ENCODE measurements at regions not wholly inside any gene's neighbourhood (a gene's known extent, or its start where the extent isn't known, plus 50 kb on each side); places are given as distances from the start of the nearest gene placed in this dataset.

GRCh38 chr14:61861320-61861865 is 99.2 kb downstream of the SNAPC1 start (continued):
- TF ChIP-seq MLX (CRISPR knock-in tag; IDR thresholded peaks at IDR 0.05) (0 out of 2 replicates have a peak, but pooled peaks have one; percentile 35), ATF3 (CRISPR knock-in tag; IDR thresholded peaks at IDR 0.05) (0 out of 2 replicates have a peak, but pooled peaks have one; percentile 65), ZNF768 (CRISPR knock-in tag; IDR thresholded peaks at IDR 0.05) (no peak), DDIT3 (CRISPR knock-in tag; IDR thresholded peaks at IDR 0.05) (no peak), BHLHE40 (IDR thresholded peaks at IDR 0.05; ENCODE audit: low read length) (peak; percentile 92), NONO (IDR thresholded peaks at IDR 0.05) (no peak), NONO (CRISPR knock-in tag; conservative IDR thresholded peaks at IDR 0.05) (no peak), SYNCRIP (IDR thresholded peaks at IDR 0.05; ENCODE audit: insufficient read depth, low read depth, low read length) (no peak), PATZ1 (CRISPR knock-in tag; IDR thresholded peaks at IDR 0.05) (0 out of 2 replicates have a peak, but pooled peaks have one; percentile 19), REST (IDR thresholded peaks at IDR 0.05; ENCODE audit: borderline replicate concordance in 1 of 2, low read depth in 1 of 2, low read length in 2 of 2) (no peak), SSRP1 (CRISPR knock-in tag; IDR thresholded peaks at IDR 0.05) (no peak), SOX6 (IDR thresholded peaks at IDR 0.05) (no peak), SOX6 (CRISPR knock-in tag; IDR thresholded peaks at IDR 0.05) (0 out of 2 replicates have a peak, but pooled peaks have one; percentile 28)
- TF ChIP-seq, protein P1, sequence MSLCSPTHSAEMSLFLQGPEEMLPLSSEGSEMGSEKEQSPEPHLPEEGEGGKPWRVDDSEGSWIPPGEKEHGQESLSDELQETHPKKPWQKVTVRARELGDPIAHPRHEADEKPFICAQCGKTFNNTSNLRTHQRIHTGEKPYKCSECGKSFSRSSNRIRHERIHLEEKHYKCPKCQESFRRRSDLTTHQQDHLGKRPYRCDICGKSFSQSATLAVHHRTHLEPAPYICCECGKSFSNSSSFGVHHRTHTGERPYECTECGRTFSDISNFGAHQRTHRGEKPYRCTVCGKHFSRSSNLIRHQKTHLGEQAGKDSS (CRISPR knock-in tag; IDR thresholded peaks at IDR 0.05; ENCODE audit: borderline replicate concordance, low read depth), result no peak
- TF ChIP-seq, protein P2, sequence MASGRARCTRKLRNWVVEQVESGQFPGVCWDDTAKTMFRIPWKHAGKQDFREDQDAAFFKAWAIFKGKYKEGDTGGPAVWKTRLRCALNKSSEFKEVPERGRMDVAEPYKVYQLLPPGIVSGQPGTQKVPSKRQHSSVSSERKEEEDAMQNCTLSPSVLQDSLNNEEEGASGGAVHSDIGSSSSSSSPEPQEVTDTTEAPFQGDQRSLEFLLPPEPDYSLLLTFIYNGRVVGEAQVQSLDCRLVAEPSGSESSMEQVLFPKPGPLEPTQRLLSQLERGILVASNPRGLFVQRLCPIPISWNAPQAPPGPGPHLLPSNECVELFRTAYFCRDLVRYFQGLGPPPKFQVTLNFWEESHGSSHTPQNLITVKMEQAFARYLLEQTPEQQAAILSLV (CRISPR knock-in tag; IDR thresholded peaks at IDR 0.05; ENCODE audit: borderline replicate concordance), result no peak

Measured in HepG2 (cell line).